ENCODE measurements at regions not wholly inside any gene's neighbourhood (a gene's known extent, or its start where the extent isn't known, plus 50 kb on each side); places are given as distances from the start of the nearest gene placed in this dataset.

- TF ChIP-seq ZFP30 (CRISPR knock-in tag; IDR thresholded peaks at IDR 0.05) (no peak), RARB (CRISPR knock-in tag; IDR thresholded peaks at IDR 0.05) (no peak), ZNF70 (CRISPR knock-in tag; IDR thresholded peaks at IDR 0.05) (no peak), TCF4 (CRISPR knock-in tag; IDR thresholded peaks at IDR 0.05; ENCODE audit: borderline replicate concordance) (no peak), ZFP3 (CRISPR knock-in tag; IDR thresholded peaks at IDR 0.05) (no peak), ESRRG (CRISPR knock-in tag; IDR thresholded peaks at IDR 0.05) (no peak), ZNF8 (CRISPR knock-in tag; IDR thresholded peaks at IDR 0.05) (no peak), CSDC2 (CRISPR knock-in tag; IDR thresholded peaks at IDR 0.05) (no peak), ARNTL (CRISPR knock-in tag; IDR thresholded peaks at IDR 0.05; ENCODE audit: borderline replicate concordance, low read depth) (no peak), SNAI2 (CRISPR knock-in tag; IDR thresholded peaks at IDR 0.05) (no peak), OSR1 (CRISPR knock-in tag; IDR thresholded peaks at IDR 0.05) (no peak), GLIS3 (CRISPR knock-in tag; IDR thresholded peaks at IDR 0.05) (no peak)
- TF ChIP-seq, protein P1, sequence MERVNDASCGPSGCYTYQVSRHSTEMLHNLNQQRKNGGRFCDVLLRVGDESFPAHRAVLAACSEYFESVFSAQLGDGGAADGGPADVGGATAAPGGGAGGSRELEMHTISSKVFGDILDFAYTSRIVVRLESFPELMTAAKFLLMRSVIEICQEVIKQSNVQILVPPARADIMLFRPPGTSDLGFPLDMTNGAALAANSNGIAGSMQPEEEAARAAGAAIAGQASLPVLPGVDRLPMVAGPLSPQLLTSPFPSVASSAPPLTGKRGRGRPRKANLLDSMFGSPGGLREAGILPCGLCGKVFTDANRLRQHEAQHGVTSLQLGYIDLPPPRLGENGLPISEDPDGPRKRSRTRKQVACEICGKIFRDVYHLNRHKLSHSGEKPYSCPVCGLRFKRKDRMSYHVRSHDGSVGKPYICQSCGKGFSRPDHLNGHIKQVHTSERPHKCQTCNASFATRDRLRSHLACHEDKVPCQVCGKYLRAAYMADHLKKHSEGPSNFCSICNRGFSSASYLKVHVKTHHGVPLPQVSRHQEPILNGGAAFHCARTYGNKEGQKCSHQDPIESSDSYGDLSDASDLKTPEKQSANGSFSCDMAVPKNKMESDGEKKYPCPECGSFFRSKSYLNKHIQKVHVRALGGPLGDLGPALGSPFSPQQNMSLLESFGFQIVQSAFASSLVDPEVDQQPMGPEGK (CRISPR knock-in tag; IDR thresholded peaks at IDR 0.05; ENCODE audit: borderline replicate concordance), result no peak
- TF ChIP-seq, protein P2, sequence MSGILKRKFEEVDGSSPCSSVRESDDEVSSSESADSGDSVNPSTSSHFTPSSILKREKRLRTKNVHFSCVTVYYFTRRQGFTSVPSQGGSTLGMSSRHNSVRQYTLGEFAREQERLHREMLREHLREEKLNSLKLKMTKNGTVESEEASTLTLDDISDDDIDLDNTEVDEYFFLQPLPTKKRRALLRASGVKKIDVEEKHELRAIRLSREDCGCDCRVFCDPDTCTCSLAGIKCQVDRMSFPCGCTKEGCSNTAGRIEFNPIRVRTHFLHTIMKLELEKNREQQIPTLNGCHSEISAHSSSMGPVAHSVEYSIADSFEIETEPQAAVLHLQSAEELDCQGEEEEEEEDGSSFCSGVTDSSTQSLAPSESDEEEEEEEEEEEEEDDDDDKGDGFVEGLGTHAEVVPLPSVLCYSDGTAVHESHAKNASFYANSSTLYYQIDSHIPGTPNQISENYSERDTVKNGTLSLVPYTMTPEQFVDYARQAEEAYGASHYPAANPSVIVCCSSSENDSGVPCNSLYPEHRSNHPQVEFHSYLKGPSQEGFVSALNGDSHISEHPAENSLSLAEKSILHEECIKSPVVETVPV (CRISPR knock-in tag; IDR thresholded peaks at IDR 0.05), result no peak
These were observed 111.3 kb upstream of the ZNF462 start for GRCh38 chr9:106751681-106752080.
